H1 (cell line): ENCODE measurements at regions not wholly inside any gene's neighbourhood (a gene's known extent, or its start where the extent isn't known, plus 50 kb on each side); places are given as distances from the start of the nearest gene placed in this dataset.

Source experiments
- BACH1 ChIP-seq: IDR thresholded peaks from 2 replicates; pipeline ENCODE4 v1.6.1; 2012; ENCODE audit warnings: low read length, improper control_type of control experiment
- CHD1 ChIP-seq: IDR thresholded peaks from 2 replicates; pipeline ENCODE4 v1.6.1; 2012; ENCODE audit warnings: low read depth, low read length, improper control_type of control experiment
- GTF2F1 ChIP-seq: IDR thresholded peaks from 2 replicates; pipeline ENCODE4 v1.6.1; 2012; ENCODE audit warnings: low read depth, low read length, improper control_type of control experiment, borderline replicate concordance
- HDAC6 ChIP-seq: IDR thresholded peaks from one replicate; pipeline ENCODE4 v1.7.1; 2012; ENCODE audit warnings: low read depth, mild to moderate bottlenecking, inconsistent platforms, low read length, moderate library complexity
- RBBP5 ChIP-seq: IDR thresholded peaks from 2 replicates; pipeline ENCODE4 v1.7.1; 2012; ENCODE audit warnings: low read depth, mild to moderate bottlenecking, inconsistent platforms, low read length, moderate library complexity, borderline replicate concordance
- RFX5 ChIP-seq: IDR thresholded peaks from 2 replicates; pipeline ENCODE4 v1.6.1; 2011; ENCODE audit warnings: low read depth, low read length, improper control_type of control experiment, borderline replicate concordance
- SP1 ChIP-seq: IDR thresholded peaks from 2 replicates; pipeline ENCODE4 v1.6.1; 2011; ENCODE audit warnings: low read depth, low read length
- SUZ12 ChIP-seq: fragments of 200-600 bp; sonication (generic); IDR thresholded peaks from 2 replicates; pipeline ENCODE4 v1.6.1; 2012; ENCODE audit warnings: mild to moderate bottlenecking, inconsistent platforms, low read length, moderate library complexity, mixed read lengths
- TF ChIP-seq, protein P1 (sequence below): fragments of 300-600 bp; sonication (generic); IDR thresholded peaks from 2 replicates; pipeline ENCODE4 v1.7.1; 2012; ENCODE audit warnings: low read length, moderate library complexity, mild to moderate bottlenecking, inconsistent platforms; ENCODE audit not compliant: insufficient replicate concordance

DNA sequence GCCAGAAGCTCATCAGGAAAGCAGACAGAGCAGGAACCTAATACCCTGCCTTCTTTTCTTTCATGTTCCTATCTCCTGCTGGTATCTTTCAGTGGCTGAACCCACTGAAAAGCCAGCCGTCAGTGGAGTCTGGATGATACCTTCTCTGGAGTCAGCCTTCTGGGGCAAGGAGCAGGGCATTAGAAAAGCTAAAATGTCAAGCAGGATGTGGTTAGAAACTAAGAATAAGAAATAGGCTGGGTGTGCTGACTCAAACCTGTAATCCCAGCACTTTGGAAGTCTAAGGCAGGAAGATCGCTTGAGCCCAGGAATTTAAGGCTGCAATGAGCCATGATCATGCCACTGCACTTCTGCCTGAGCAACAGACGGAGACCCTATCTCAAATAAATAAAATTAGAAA is 642.0 kb upstream of the FSHR start (continued):
- TF ChIP-seq, protein P1, sequence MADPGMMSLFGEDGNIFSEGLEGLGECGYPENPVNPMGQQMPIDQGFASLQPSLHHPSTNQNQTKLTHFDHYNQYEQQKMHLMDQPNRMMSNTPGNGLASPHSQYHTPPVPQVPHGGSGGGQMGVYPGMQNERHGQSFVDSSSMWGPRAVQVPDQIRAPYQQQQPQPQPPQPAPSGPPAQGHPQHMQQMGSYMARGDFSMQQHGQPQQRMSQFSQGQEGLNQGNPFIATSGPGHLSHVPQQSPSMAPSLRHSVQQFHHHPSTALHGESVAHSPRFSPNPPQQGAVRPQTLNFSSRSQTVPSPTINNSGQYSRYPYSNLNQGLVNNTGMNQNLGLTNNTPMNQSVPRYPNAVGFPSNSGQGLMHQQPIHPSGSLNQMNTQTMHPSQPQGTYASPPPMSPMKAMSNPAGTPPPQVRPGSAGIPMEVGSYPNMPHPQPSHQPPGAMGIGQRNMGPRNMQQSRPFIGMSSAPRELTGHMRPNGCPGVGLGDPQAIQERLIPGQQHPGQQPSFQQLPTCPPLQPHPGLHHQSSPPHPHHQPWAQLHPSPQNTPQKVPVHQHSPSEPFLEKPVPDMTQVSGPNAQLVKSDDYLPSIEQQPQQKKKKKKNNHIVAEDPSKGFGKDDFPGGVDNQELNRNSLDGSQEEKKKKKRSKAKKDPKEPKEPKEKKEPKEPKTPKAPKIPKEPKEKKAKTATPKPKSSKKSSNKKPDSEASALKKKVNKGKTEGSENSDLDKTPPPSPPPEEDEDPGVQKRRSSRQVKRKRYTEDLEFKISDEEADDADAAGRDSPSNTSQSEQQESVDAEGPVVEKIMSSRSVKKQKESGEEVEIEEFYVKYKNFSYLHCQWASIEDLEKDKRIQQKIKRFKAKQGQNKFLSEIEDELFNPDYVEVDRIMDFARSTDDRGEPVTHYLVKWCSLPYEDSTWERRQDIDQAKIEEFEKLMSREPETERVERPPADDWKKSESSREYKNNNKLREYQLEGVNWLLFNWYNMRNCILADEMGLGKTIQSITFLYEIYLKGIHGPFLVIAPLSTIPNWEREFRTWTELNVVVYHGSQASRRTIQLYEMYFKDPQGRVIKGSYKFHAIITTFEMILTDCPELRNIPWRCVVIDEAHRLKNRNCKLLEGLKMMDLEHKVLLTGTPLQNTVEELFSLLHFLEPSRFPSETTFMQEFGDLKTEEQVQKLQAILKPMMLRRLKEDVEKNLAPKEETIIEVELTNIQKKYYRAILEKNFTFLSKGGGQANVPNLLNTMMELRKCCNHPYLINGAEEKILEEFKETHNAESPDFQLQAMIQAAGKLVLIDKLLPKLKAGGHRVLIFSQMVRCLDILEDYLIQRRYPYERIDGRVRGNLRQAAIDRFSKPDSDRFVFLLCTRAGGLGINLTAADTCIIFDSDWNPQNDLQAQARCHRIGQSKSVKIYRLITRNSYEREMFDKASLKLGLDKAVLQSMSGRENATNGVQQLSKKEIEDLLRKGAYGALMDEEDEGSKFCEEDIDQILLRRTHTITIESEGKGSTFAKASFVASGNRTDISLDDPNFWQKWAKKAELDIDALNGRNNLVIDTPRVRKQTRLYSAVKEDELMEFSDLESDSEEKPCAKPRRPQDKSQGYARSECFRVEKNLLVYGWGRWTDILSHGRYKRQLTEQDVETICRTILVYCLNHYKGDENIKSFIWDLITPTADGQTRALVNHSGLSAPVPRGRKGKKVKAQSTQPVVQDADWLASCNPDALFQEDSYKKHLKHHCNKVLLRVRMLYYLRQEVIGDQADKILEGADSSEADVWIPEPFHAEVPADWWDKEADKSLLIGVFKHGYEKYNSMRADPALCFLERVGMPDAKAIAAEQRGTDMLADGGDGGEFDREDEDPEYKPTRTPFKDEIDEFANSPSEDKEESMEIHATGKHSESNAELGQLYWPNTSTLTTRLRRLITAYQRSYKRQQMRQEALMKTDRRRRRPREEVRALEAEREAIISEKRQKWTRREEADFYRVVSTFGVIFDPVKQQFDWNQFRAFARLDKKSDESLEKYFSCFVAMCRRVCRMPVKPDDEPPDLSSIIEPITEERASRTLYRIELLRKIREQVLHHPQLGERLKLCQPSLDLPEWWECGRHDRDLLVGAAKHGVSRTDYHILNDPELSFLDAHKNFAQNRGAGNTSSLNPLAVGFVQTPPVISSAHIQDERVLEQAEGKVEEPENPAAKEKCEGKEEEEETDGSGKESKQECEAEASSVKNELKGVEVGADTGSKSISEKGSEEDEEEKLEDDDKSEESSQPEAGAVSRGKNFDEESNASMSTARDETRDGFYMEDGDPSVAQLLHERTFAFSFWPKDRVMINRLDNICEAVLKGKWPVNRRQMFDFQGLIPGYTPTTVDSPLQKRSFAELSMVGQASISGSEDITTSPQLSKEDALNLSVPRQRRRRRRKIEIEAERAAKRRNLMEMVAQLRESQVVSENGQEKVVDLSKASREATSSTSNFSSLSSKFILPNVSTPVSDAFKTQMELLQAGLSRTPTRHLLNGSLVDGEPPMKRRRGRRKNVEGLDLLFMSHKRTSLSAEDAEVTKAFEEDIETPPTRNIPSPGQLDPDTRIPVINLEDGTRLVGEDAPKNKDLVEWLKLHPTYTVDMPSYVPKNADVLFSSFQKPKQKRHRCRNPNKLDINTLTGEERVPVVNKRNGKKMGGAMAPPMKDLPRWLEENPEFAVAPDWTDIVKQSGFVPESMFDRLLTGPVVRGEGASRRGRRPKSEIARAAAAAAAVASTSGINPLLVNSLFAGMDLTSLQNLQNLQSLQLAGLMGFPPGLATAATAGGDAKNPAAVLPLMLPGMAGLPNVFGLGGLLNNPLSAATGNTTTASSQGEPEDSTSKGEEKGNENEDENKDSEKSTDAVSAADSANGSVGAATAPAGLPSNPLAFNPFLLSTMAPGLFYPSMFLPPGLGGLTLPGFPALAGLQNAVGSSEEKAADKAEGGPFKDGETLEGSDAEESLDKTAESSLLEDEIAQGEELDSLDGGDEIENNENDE, result no peak
- no peak for TF ChIP-seq BACH1
- no peak for TF ChIP-seq RBBP5
- TF ChIP-seq HDAC6, result no peak
- TF ChIP-seq GTF2F1, result no peak
- TF ChIP-seq RFX5, result no peak
- TF ChIP-seq CHD1, result no peak
- TF ChIP-seq SP1, result no peak
- no peak for TF ChIP-seq SUZ12
